Common myeloid progenitor, CD34-positive (primary cell): ENCODE measurements at regions not wholly inside any gene's neighbourhood (a gene's known extent, or its start where the extent isn't known, plus 50 kb on each side); places are given as distances from the start of the nearest gene placed in this dataset.

Experiments
- CTCF ChIA-PET: fragments of 350-600 bp; sonication (Branson Sonifier 250); formaldehyde crosslinking; loops from one replicate; lab custom pipeline; 2021; ENCODE audit warnings: antibody characterized with exemption; lab: Charles Lee
- POLR2A ChIA-PET: fragments of 350-600 bp; sonication (Branson Sonifier 250); formaldehyde crosslinking; loops from one replicate; lab custom pipeline; 2021; ENCODE audit warnings: antibody characterized with exemption; lab: Charles Lee
- DNase-seq, 3 donors: peaks; one replicate each; pipeline versions ENCODE4 v3.0.0 to v3.0.0-alpha.2; 2013
- H3K27ac ChIP-seq, 2 experiments: 1 replicate in 1 of 2; 2 replicates in 1 of 2; pipeline ENCODE4 v1.7.0; 2013; ENCODE audit warnings: inconsistent platforms in 2 of 2, low read length in 2 of 2, mild to moderate bottlenecking in 2 of 2, low read depth in 1 of 2, moderate library complexity in 1 of 2; ENCODE audit not compliant: severe bottlenecking in 2 of 2, insufficient read depth in 1 of 2, poor library complexity in 1 of 2
- H3K27me3 ChIP-seq, 5 experiments: replicated peaks in 2 of 5; 1 replicate in 3 of 5; 2 replicates in 2 of 5; pipeline versions ENCODE4 v1.6.1 to v1.7.0; 2013; ENCODE audit warnings: low read length in 4 of 5, mild to moderate bottlenecking in 2 of 5, moderate library complexity in 2 of 5, inconsistent platforms in 1 of 5; ENCODE audit not compliant: insufficient read depth in 5 of 5, control insufficient read depth in 4 of 5
- H3K36me3 ChIP-seq, 4 experiments: 1 replicate in 2 of 4; 2 replicates in 2 of 4; pipeline versions ENCODE4 v1.6.1 to v1.7.0; 2013; ENCODE audit warnings: low read length in 3 of 4, control low read depth in 1 of 4, mild to moderate bottlenecking in 1 of 4; ENCODE audit not compliant: control insufficient read depth in 4 of 4, insufficient read depth in 4 of 4
- H3K4me1 ChIP-seq, 4 experiments: 1 replicate in 3 of 4; 2 replicates in 1 of 4; pipeline versions ENCODE4 v1.6.1 to v1.7.1; 2013; ENCODE audit warnings: low read length in 3 of 4, mild to moderate bottlenecking in 3 of 4, control low read depth in 1 of 4, inconsistent platforms in 1 of 4, moderate library complexity in 1 of 4; ENCODE audit not compliant: control insufficient read depth in 4 of 4, insufficient read depth in 4 of 4; ENCODE audit errors: control extremely low read depth in 1 of 4
- H3K4me3 ChIP-seq, 7 experiments: 1 replicate in 4 of 7; 2 replicates in 3 of 7; pipeline versions ENCODE4 v1.5.1 to v1.7.0; 2013; ENCODE audit warnings: mild to moderate bottlenecking in 7 of 7, low read length in 6 of 7, moderate library complexity in 6 of 7, inconsistent platforms in 2 of 7, low read depth in 2 of 7, control low read depth in 1 of 7; ENCODE audit not compliant: insufficient read depth in 4 of 7, control insufficient read depth in 1 of 7; ENCODE audit errors: extremely low read depth in 1 of 7
- H3K9me3 ChIP-seq, 5 experiments: 1 replicate in 4 of 5; 2 replicates in 1 of 5; pipeline versions ENCODE4 v1.6.1 to v1.7.1; 2013; ENCODE audit warnings: low read length in 4 of 5, mild to moderate bottlenecking in 2 of 5, inconsistent platforms in 1 of 5, low read depth in 1 of 5, moderate library complexity in 1 of 5; ENCODE audit not compliant: control insufficient read depth in 4 of 5, insufficient read depth in 2 of 5; ENCODE audit errors: control extremely low read depth in 1 of 5
- WGBS: methylation state at CpG from one replicate; pipeline ENCODE4 v1.1.5; 2013; ENCODE audit not compliant: insufficient coverage; 5-methylcytosine and 5-hydroxymethylcytosine counted together

- Histone ChIP-seq H3K4me1 (no peaks in the 10 kb centered on the region), H3K27ac (no peak overlapping the region), H3K9me3 (peaks cover 0 to 3% (median 0%) of the 10 kb centered on the region in 5 experiments), H3K4me3 (no peak overlapping the region), H3K36me3 (no peaks in the 10 kb centered on the region), H3K27me3 (no peaks in the 10 kb centered on the region)
- WGBS: no CpG with 5 or more reads among the region's 1 CpG
- ChIA-PET CTCF (no interaction called here), POLR2A (no interaction called here)
- DNase-seq: no peak
Measured at GRCh38 chr4:117637347-117637746, 396.9 kb upstream of the NDST3 start.

GRCh38 chr4:117640836-117641235 lies 393.4 kb upstream of the NDST3 start:
- Histone ChIP-seq H3K36me3 (no peaks in the 10 kb centered on the region), H3K4me3 (no peak overlapping the region), H3K4me1 (no peaks in the 10 kb centered on the region), H3K9me3 (no peaks in the 10 kb centered on the region), H3K27ac (no peak overlapping the region), H3K27me3 (no peaks in the 10 kb centered on the region)
- WGBS: 80% methylated on average over 1 of the region's 1 CpG
- CTCF ChIA-PET: no interaction called here
- DNase-seq: no peak
- POLR2A ChIA-PET: no interaction called here

GRCh38 chr4:117641519-117641918 lies 392.8 kb upstream of the NDST3 start:
- H3K27ac ChIP-seq: no peak overlapping the region
- no peak for DNase-seq
- H3K4me3 ChIP-seq: no peak overlapping the region
- CTCF ChIA-PET: no interaction called here
- H3K36me3 ChIP-seq: no peaks in the 10 kb centered on the region
- no peaks in the 10 kb centered on the region for H3K4me1 ChIP-seq
- POLR2A ChIA-PET: no interaction called here
- H3K27me3 ChIP-seq: no peaks in the 10 kb centered on the region
- WGBS: no CpG with 5 or more reads among the region's 3 CpGs
- no peaks in the 10 kb centered on the region for H3K9me3 ChIP-seq

- Histone ChIP-seq H3K27me3 (no peaks in the 10 kb centered on the region), H3K27ac (no peak overlapping the region), H3K9me3 (no peaks in the 10 kb centered on the region), H3K4me3 (no peak overlapping the region), H3K36me3 (no peaks in the 10 kb centered on the region), H3K4me1 (no peaks in the 10 kb centered on the region)
- ChIA-PET POLR2A (no interaction called here), CTCF (no interaction called here)
- DNase-seq: no peak
- no CpG with 5 or more reads among the region's 2 CpGs for WGBS
Measured at GRCh38 chr4:117654079-117654478, 380.2 kb upstream of the NDST3 start.

DNA sequence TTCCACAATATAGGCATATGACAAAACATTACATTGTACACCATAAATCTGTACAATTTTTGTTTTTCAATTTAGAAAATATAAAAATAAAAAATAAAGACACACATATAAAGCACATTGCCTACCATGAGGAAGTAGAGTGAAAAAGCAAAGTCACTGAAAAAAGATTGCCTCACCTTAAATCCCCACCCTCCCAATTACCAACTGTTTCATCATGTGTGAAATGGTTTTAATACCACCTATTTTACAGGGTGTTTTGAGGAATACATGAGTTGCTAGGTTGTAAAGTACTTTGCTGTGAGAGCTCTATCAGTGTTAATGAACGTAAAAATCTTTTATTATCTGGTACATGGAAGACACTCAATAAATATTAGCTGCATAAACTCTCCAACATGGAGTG lies 373.6 kb upstream of the NDST3 start:
- DNase-seq: no peak
- no peak overlapping the region for H3K4me3 ChIP-seq
- no peaks in the 10 kb centered on the region for H3K9me3 ChIP-seq
- ChIA-PET POLR2A (no interaction called here), CTCF (no interaction called here)
- H3K27me3 ChIP-seq: no peaks in the 10 kb centered on the region
- H3K27ac ChIP-seq: no peak overlapping the region
- WGBS: no CpG with 5 or more reads among the region's 1 CpG
- no peaks in the 10 kb centered on the region for H3K36me3 ChIP-seq
- H3K4me1 ChIP-seq: no peaks in the 10 kb centered on the region

DNA sequence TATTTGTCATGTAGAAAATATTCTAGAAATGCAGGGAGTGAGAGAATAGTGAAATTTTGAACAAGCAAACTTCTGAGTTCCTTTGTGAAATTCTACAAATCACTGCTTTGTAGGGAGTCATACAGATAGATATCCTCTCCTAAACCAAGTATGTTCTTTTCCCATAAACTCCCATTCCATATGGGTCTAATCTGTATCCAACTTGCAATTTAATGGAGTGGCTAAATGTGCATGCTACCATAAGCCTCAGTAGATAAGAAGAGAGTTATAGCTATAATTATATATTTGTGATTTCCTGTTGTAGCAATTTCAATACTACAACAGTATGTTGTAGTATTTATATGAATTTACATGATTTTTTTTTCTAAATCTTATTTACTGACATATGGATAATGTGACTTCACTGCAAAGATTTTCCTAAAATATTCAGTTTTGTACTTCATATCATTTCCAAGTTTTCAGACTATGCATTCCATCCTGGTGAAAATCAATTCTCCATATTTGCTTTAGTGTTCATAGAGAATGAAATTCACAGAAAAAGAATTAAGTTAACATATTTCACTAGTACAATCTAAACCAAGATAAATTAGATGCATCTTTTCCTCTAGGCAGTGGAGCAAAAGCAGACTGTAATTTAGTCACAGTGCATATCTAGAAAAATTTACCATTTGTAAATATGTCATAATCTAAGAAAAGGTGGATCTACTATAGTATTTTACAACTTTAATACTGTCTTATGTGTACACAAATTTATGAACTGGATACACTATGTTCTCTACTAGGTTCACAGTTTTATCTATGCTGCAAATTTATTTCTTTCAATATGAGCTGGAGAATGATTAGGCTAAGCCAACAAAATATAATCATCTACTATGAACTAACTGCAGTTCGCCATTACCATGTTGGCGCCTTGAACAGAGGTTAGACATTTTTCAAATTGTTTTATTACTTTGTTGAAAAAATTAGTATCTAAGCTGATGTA lies 372.9 kb upstream of the NDST3 start:
- WGBS: no CpG with 5 or more reads among the region's 2 CpGs
- POLR2A ChIA-PET: no interaction called here
- H3K4me1 ChIP-seq: no peaks in the 10 kb centered on the region
- H3K36me3 ChIP-seq: no peaks in the 10 kb centered on the region
- no peak overlapping the region for H3K27ac ChIP-seq
- DNase-seq: no peak
- H3K4me3 ChIP-seq: no peak overlapping the region
- H3K27me3 ChIP-seq: no peaks in the 10 kb centered on the region
- CTCF ChIA-PET: no interaction called here
- H3K9me3 ChIP-seq: no peaks in the 10 kb centered on the region

- Histone ChIP-seq H3K27me3 (no peaks in the 10 kb centered on the region), H3K27ac (no peak overlapping the region), H3K36me3 (no peaks in the 10 kb centered on the region), H3K4me3 (no peak overlapping the region), H3K4me1 (no peaks in the 10 kb centered on the region), H3K9me3 (no peaks in the 10 kb centered on the region)
- DNase-seq: no peak
- POLR2A ChIA-PET: no interaction called here
- WGBS: 70% methylated on average over 2 of the region's 3 CpGs
- CTCF ChIA-PET: no interaction called here
Measured at GRCh38 chr4:117664706-117665444, 369.4 kb upstream of the NDST3 start.
